ENCODE measurements at regions not wholly inside any gene's neighbourhood (a gene's known extent, or its start where the extent isn't known, plus 50 kb on each side); places are given as distances from the start of the nearest gene placed in this dataset.

DNA sequence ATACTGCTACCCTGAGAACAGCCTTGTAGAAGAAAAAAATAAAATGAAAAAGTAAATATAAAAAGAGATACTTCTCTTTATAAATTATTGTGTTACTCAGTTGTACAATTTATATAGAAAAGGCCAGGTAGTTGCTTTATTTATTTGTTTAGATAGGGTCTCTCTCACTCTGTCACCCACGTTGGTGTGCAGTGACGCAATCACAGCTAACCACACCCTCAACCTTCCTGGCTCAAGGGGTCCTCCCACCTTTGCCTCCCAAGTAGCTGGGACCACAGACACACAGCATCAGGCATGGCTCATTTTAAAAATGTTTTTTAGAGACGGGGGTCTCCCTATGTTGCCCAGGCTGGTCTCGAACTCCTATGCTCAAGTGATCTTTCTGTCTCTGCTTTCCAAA is 175.4 kb upstream of the PZP start:
- WGBS (ENCODE audit: insufficient coverage, insufficient replicate concordance, low lambda C conversion rate, missing lambda C conversion rate): 81% methylated on average over 4 of the region's 4 CpGs
- no peaks in the 10 kb centered on the region for H4K20me1 ChIP-seq (ENCODE audit: control insufficient read depth, insufficient read depth)
- H2AFZ ChIP-seq (ENCODE audit: control insufficient read depth, low read depth, low read length): no peak overlapping the region
- in situ Hi-C loops (cut with MboI) (no loop called here), intact Hi-C loops (cut with micrococcal nuclease; ENCODE audit: unreplicated experiment) (no loop called here)
- ChIA-PET CTCF (no interaction called here), SMC1A (ENCODE audit: uncharacterized antibody, unreplicated experiment) (no interaction called here), POLR2A (no interaction called here), RAD21 (ENCODE audit: unreplicated experiment) (no interaction called here)
- H3K36me3 ChIP-seq (ENCODE audit: control insufficient read depth in 2 of 2, insufficient read depth in 2 of 2, low read length in 1 of 2): no peaks in the 10 kb centered on the region
- ATAC-seq (no peak), DNase-seq (ENCODE audit: low read depth, low spot score) (no peak), FAIRE-seq (no peak)
- BruUV-seq (replicated peaks): no TSS peak
- H3K79me2 ChIP-seq (ENCODE audit: control insufficient read depth, insufficient read depth, low read length): no peaks in the 10 kb centered on the region
- no peak overlapping the region for H3K27ac ChIP-seq (ENCODE audit: control insufficient read depth, insufficient read depth)
- no peak for TF ChIP-seq SIX5 (IDR thresholded peaks at IDR 0.05; ENCODE audit: low read depth, low read length, severe bottlenecking)
- H3K9ac ChIP-seq (ENCODE audit: control insufficient read depth, insufficient read depth, low read length): no peak overlapping the region
- H3K4me3 ChIP-seq: no peak overlapping the region
- peaks cover 8% of the 10 kb centered on the region; the same call in 1 of the 2 replicates for H3K4me1 ChIP-seq (ENCODE audit: control insufficient read depth, insufficient read depth, low read length)
- H3K4me2 ChIP-seq (ENCODE audit: control insufficient read depth, insufficient read depth): no peak overlapping the region
- H3K9me3 ChIP-seq (replicated peaks; ENCODE audit: control insufficient read depth, insufficient read depth, low read length): no peaks in the 10 kb centered on the region
- no peaks in the 10 kb centered on the region; a peak in 1 of 4 replicates for H3K27me3 ChIP-seq (replicated peaks in 1 of 2; ENCODE audit: control insufficient read depth in 2 of 2, insufficient read depth in 2 of 2, low read length in 1 of 2)

DNA sequence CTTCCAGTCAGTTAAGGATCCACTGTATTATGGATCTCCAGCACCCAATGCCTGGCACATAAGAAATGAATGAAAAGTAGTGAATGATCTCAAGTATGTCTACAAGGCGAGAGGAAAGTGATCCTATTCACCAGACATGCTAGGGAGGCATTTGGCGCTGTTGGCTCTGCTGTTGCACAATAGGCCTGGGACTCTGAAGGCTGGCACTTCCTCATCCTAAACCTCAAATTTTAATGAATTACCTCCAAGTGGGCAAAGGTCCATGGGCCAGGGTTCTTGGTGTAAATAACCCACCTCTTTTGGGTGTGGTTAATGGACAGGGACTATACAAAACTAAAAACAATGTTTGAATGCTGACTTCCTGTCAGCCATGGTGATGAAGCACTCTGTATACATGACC is 173.4 kb upstream of the PZP start:
- Histone ChIP-seq H3K9me3 (replicated peaks; ENCODE audit: control insufficient read depth, insufficient read depth, low read length) (no peaks in the 10 kb centered on the region), H3K27ac (ENCODE audit: control insufficient read depth, insufficient read depth) (no peak overlapping the region), H3K4me1 (ENCODE audit: control insufficient read depth, insufficient read depth, low read length) (no peaks in the 10 kb centered on the region), H4K20me1 (ENCODE audit: control insufficient read depth, insufficient read depth) (no peaks in the 10 kb centered on the region), H3K9ac (ENCODE audit: control insufficient read depth, insufficient read depth, low read length) (no peak overlapping the region), H3K4me3 (no peak overlapping the region), H3K27me3 (replicated peaks in 1 of 2; ENCODE audit: control insufficient read depth in 2 of 2, insufficient read depth in 2 of 2, low read length in 1 of 2) (peaks cover 0 to 2% of the 10 kb centered on the region in 2 experiments; a peak in 2 of 4 replicates), H3K36me3 (ENCODE audit: control insufficient read depth in 2 of 2, insufficient read depth in 2 of 2, low read length in 1 of 2) (no peaks in the 10 kb centered on the region), H2AFZ (ENCODE audit: control insufficient read depth, low read depth, low read length) (no peak overlapping the region), H3K4me2 (ENCODE audit: control insufficient read depth, insufficient read depth) (no peak overlapping the region), H3K79me2 (ENCODE audit: control insufficient read depth, insufficient read depth, low read length) (no peaks in the 10 kb centered on the region)
- no peak for ATAC-seq
- WGBS (ENCODE audit: insufficient coverage, insufficient replicate concordance, low lambda C conversion rate, missing lambda C conversion rate): 65% methylated on average over 2 of the region's 2 CpGs
- no peak for FAIRE-seq
- in situ Hi-C loops (cut with MboI): no loop called here
- intact Hi-C loops (cut with micrococcal nuclease; ENCODE audit: unreplicated experiment): no loop called here
- CTCF ChIA-PET: no interaction called here
- POLR2A ChIA-PET: no interaction called here
- BruUV-seq (replicated peaks): no TSS peak
- TF ChIP-seq FOS (IDR thresholded peaks at IDR 0.05; ENCODE audit: borderline replicate concordance, extremely low read depth, insufficient read length) (no peak), IRF5 (IDR thresholded peaks at IDR 0.05; ENCODE audit: borderline replicate concordance) (no peak), IKZF2 (IDR thresholded peaks at IDR 0.05) (no peak), CREM (IDR thresholded peaks at IDR 0.05; ENCODE audit: low read depth) (no peak), IKZF1 (conservative IDR thresholded peaks at IDR 0.05) (no peak)
- DNase-seq (ENCODE audit: low read depth, low spot score): no peak
- SMC1A ChIA-PET (ENCODE audit: uncharacterized antibody, unreplicated experiment): no interaction called here
- RAD21 ChIA-PET (ENCODE audit: unreplicated experiment): no interaction called here
